OCI-LY1 (cell line): ENCODE measurements at regions not wholly inside any gene's neighbourhood (a gene's known extent, or its start where the extent isn't known, plus 50 kb on each side); places are given as distances from the start of the nearest gene placed in this dataset.

ENCODE experiments used
- H2AFZ ChIP-seq: fragments of 200-600 bp; sonication (generic), shearing (Covaris generic); 2 replicates; pipeline ENCODE4 v1.6.0; 2014; ENCODE audit warnings: antibody characterized with exemption, mild to moderate bottlenecking, low read length
- H3F3A ChIP-seq: fragments of 200-600 bp; sonication (generic), shearing (Covaris generic); 2 replicates; pipeline ENCODE4 v1.6.0; 2014; ENCODE audit warnings: mild to moderate bottlenecking, antibody characterized with exemption, low read length, moderate library complexity; ENCODE audit not compliant: insufficient read depth
- H3K27ac ChIP-seq: fragments of 200-600 bp; sonication (generic); 2 replicates; pipeline ENCODE4 v1.5.1; 2014; ENCODE audit warnings: low read length, mixed run types, mild to moderate bottlenecking, low read depth; ENCODE audit not compliant: poor library complexity, severe bottlenecking
- H3K27me3 ChIP-seq: fragments of 200-600 bp; sonication (generic); 2 replicates; pipeline ENCODE4 v1.6.0; 2014; ENCODE audit warnings: antibody characterized with exemption, mild to moderate bottlenecking, low read length, moderate library complexity; ENCODE audit not compliant: insufficient read depth
- H3K36me3 ChIP-seq: fragments of 200-600 bp; sonication (generic); 2 replicates; pipeline ENCODE4 v1.6.1; 2014; ENCODE audit warnings: mild to moderate bottlenecking, antibody characterized with exemption, low read length, moderate library complexity, mixed read lengths; ENCODE audit not compliant: insufficient read depth
- H3K4me1 ChIP-seq: fragments of 200-600 bp; sonication (generic); 2 replicates; pipeline ENCODE4 v1.5.1; 2014; ENCODE audit warnings: mild to moderate bottlenecking, low read length, moderate library complexity; ENCODE audit not compliant: insufficient read depth, severe bottlenecking
- H3K4me2 ChIP-seq: fragments of 200-600 bp; sonication (generic), shearing (Covaris generic); 2 replicates; pipeline ENCODE4 v1.6.1; 2014; ENCODE audit warnings: low read length
- H3K4me3 ChIP-seq: fragments of 200-600 bp; sonication (generic); 2 replicates; pipeline ENCODE4 v1.5.1; 2014; ENCODE audit warnings: low read length, low read depth, mild to moderate bottlenecking, mixed read lengths; ENCODE audit not compliant: poor library complexity, severe bottlenecking
- H3K79me2 ChIP-seq: fragments of 200-600 bp; shearing (Covaris generic); 2 replicates; pipeline ENCODE4 v1.6.1; 2016; ENCODE audit warnings: mixed run types, low read length, mixed read lengths; ENCODE audit not compliant: insufficient read depth
- H3K9ac ChIP-seq: fragments of 200-600 bp; sonication (generic), shearing (Covaris generic); 2 replicates; pipeline ENCODE4 v1.6.1; 2014; ENCODE audit warnings: mild to moderate bottlenecking, low read length, mixed read lengths
- H3K9me2 ChIP-seq: fragments of 200-600 bp; sonication (generic), shearing (Covaris generic); 2 replicates; pipeline ENCODE4 v1.6.1; 2014; ENCODE audit warnings: low read depth, mild to moderate bottlenecking, low read length, mixed read lengths
- H3K9me3 ChIP-seq: fragments of 200-600 bp; shearing (Covaris generic); 2 replicates; pipeline ENCODE4 v1.6.1; 2014; ENCODE audit warnings: low read length, mixed read lengths
- H4K20me1 ChIP-seq: fragments of 200-600 bp; sonication (generic), shearing (Covaris generic); 2 replicates; pipeline ENCODE4 v1.6.0; 2016; ENCODE audit warnings: mild to moderate bottlenecking, low read length; ENCODE audit not compliant: insufficient read depth
- CTCF ChIP-seq: fragments of 200-600 bp; sonication (generic), shearing (Covaris generic); IDR thresholded peaks from 2 replicates; pipeline ENCODE4 v1.5.1; 2017; ENCODE audit warnings: mild to moderate bottlenecking, antibody characterized with exemption, low read length, moderate library complexity, mixed read lengths
- EZH2 ChIP-seq: fragments of 200-600 bp; sonication (generic), shearing (Covaris generic); IDR thresholded peaks from 2 replicates; pipeline ENCODE4 v1.8.0; 2017; ENCODE audit warnings: borderline replicate concordance, mixed run types, mild to moderate bottlenecking, antibody characterized with exemption, low read length, moderate library complexity, mixed read lengths

- H3K27me3 ChIP-seq: no peaks in the 10 kb centered on the region
- no peak overlapping the region for H3K27ac ChIP-seq
- no peaks in the 10 kb centered on the region for H3K9me2 ChIP-seq
- no peak overlapping the region for H2AFZ ChIP-seq
- no peaks in the 10 kb centered on the region for H3K36me3 ChIP-seq
- no peak overlapping the region for H3K4me3 ChIP-seq
- no peak overlapping the region for H3K9ac ChIP-seq
- no peaks in the 10 kb centered on the region for H3K4me1 ChIP-seq
- no peak for TF ChIP-seq EZH2
- TF ChIP-seq CTCF: no peak
- H3K4me2 ChIP-seq: no peak overlapping the region
- H3F3A ChIP-seq: no peaks in the 10 kb centered on the region
- H3K9me3 ChIP-seq: no peaks in the 10 kb centered on the region
- no peaks in the 10 kb centered on the region for H3K79me2 ChIP-seq
- H4K20me1 ChIP-seq: no peaks in the 10 kb centered on the region
Observed at GRCh38 chr11:121950160-121950559, 165.9 kb downstream of the BLID start.

DNA sequence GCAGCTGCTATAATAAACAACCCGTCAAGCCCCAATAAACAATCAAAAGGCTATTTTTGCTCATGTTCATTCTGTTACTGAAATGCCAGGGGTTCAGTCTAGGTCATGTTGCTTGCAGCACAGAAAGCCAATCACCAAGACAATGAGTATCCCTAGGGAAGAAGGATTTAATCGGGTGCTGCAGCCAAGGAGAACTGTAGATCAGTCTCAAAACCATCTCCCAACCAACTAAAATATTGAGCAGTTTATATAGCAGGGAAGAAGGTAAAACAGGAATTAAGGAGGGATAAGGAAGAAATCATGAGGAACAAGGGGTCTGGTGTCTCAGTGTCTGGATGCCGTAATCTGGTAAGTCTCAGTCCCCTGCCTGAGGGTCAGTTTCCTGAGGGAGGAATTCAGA, 169.5 kb downstream of the BLID start:
- no peak overlapping the region for H2AFZ ChIP-seq
- no peaks in the 10 kb centered on the region for H3K9me2 ChIP-seq
- no peak overlapping the region for H3K9ac ChIP-seq
- H3K4me3 ChIP-seq: no peak overlapping the region
- H3K4me1 ChIP-seq: no peaks in the 10 kb centered on the region
- no peaks in the 10 kb centered on the region for H3K9me3 ChIP-seq
- H4K20me1 ChIP-seq: no peaks in the 10 kb centered on the region
- H3F3A ChIP-seq: no peaks in the 10 kb centered on the region
- H3K36me3 ChIP-seq: no peaks in the 10 kb centered on the region
- H3K27ac ChIP-seq: no peak overlapping the region
- no peaks in the 10 kb centered on the region for H3K27me3 ChIP-seq
- TF ChIP-seq CTCF (no peak), EZH2 (no peak)
- no peaks in the 10 kb centered on the region for H3K79me2 ChIP-seq
- H3K4me2 ChIP-seq: no peak overlapping the region

GRCh38 chr11:121944556-121945230, 171.3 kb downstream of the BLID start:
- Histone ChIP-seq H3F3A (no peaks in the 10 kb centered on the region), H3K4me2 (no peak overlapping the region)

DNA sequence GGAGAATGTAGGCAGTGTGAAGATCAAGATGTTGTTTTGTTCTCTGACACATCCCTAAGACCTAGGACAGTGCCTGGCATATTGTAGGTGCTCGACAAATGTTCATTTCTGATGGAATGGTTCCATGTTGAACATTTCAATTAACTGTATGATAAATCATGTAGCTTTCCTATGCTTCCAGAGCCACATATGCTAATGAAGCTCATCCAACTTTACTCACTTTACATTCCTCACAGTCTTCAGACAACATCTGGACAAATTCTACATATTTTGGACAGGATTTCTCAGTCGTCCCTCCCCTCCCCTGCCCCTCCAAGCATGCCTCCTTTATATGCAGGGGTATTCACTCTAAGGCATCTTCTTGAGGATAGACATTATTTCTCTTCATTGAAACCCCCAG, 177.9 kb downstream of the BLID start:
- TF ChIP-seq CTCF (no peak), EZH2 (no peak)
- no peaks in the 10 kb centered on the region for H4K20me1 ChIP-seq
- H3K9ac ChIP-seq: no peak overlapping the region
- H3K9me2 ChIP-seq: no peaks in the 10 kb centered on the region
- no peaks in the 10 kb centered on the region for H3K4me1 ChIP-seq
- H2AFZ ChIP-seq: no peak overlapping the region
- no peaks in the 10 kb centered on the region for H3K36me3 ChIP-seq
- H3K27ac ChIP-seq: no peak overlapping the region
- H3F3A ChIP-seq: no peaks in the 10 kb centered on the region
- no peaks in the 10 kb centered on the region for H3K27me3 ChIP-seq
- H3K9me3 ChIP-seq: no peaks in the 10 kb centered on the region
- H3K4me3 ChIP-seq: no peak overlapping the region
- no peaks in the 10 kb centered on the region for H3K79me2 ChIP-seq
- H3K4me2 ChIP-seq: no peak overlapping the region

More at GRCh38 chr11:121944556-121945230, 171.3 kb downstream of the BLID start:
- no peaks in the 10 kb centered on the region for H4K20me1 ChIP-seq
- H3K36me3 ChIP-seq: no peaks in the 10 kb centered on the region
- no peaks in the 10 kb centered on the region for H3K9me2 ChIP-seq
- no peak for TF ChIP-seq EZH2
- H3K27ac ChIP-seq: no peak overlapping the region
- H3K4me1 ChIP-seq: no peaks in the 10 kb centered on the region
- H3K9ac ChIP-seq: no peak overlapping the region
- H3K27me3 ChIP-seq: no peaks in the 10 kb centered on the region
- no peaks in the 10 kb centered on the region for H3K9me3 ChIP-seq
- H3K4me3 ChIP-seq: no peak overlapping the region
- no peak overlapping the region for H2AFZ ChIP-seq
- H3K79me2 ChIP-seq: no peaks in the 10 kb centered on the region
